RWPE1 (cell line): ENCODE measurements at regions not wholly inside any gene's neighbourhood (a gene's known extent, or its start where the extent isn't known, plus 50 kb on each side); places are given as distances from the start of the nearest gene placed in this dataset.

Experiments used
- CTCF ChIA-PET: fragments of 350-600 bp; sonication (Branson Sonifier 250); formaldehyde crosslinking; extraction: SDS; loops from one replicate; lab custom pipeline; 2021; lab: Yijun Ruan, JAX
- POLR2A ChIA-PET: fragments of 400-600 bp; formaldehyde crosslinking; extraction: SDS; loops from one replicate; lab custom pipeline; 2020; ENCODE audit warnings: antibody characterized with exemption; ENCODE audit not compliant: low non-redundant PET; lab: Yijun Ruan, JAX
- DNase-seq: peaks from one replicate; pipeline ENCODE4 v3.0.0; 2012; ENCODE audit warnings: low spot score
- H3K27ac ChIP-seq: fragments of 450-650 bp; 2 replicates; pipeline ENCODE4 v1.5.1; 2017
- CTCF ChIP-seq: fragments of 450-650 bp; conservative IDR thresholded peaks from 2 replicates; pipeline ENCODE4 v1.5.1; 2017; ENCODE audit warnings: low read depth, mild to moderate bottlenecking

GRCh38 chr2:225317186-225317585, 82.3 kb upstream of the NYAP2 start:
- H3K27ac ChIP-seq: no peak overlapping the region
- ChIA-PET CTCF (interaction anchor here (0.6 kb wide), 1 partner anchor 60 kb away, joined by 3 read pairs; no protein-coding TSS in a partner anchor), POLR2A (no interaction called here)
- TF ChIP-seq CTCF: no peak
- no peak for DNase-seq

GRCh38 chr2:225310745-225311144, 88.8 kb upstream of the NYAP2 start:
- DNase-seq: no peak
- no peak for TF ChIP-seq CTCF
- POLR2A ChIA-PET: no interaction called here
- CTCF ChIA-PET: no interaction called here
- H3K27ac ChIP-seq: no peak overlapping the region

DNA sequence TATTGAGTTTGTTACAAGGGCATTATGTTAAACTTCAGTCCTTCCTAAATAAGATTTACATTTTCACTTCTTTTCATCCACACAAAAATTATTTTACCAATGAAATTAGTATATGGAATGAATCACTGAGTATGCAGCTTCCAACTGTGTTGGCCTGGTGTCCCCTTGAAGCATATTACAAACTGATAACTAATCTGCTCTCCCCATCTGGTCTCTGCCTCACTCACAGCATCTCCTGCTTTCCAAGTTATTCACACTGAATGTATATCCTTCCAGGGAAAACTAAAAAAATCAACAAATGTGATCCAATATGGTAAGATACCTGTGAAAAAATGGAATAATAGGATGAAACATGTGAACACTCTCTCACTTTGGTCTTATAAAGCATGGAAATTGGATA, 90.0 kb upstream of the NYAP2 start:
- no peak for TF ChIP-seq CTCF
- POLR2A ChIA-PET: no interaction called here
- H3K27ac ChIP-seq: no peak overlapping the region
- no peak for DNase-seq
- CTCF ChIA-PET: no interaction called here

DNA sequence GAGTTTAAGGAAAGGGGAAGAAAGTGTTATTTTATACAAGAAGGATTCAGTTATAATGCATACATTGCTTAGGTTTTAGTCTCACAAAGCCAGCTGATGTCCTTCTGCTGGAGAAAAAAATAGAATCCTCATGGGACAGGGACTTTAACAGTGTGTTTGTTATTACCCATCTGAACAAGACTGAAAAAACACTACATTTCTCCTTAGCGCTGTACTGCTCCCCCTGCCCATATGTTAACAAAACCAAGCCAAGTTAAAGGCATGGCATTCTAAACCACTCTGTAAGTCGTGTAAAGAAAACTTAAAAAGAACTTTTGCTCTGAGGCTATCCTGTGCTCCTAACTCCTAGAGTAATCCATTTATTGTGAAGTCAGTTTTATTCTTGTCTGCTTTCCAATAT, 102.6 kb upstream of the NYAP2 start:
- H3K27ac ChIP-seq: no peak overlapping the region
- no peak for DNase-seq
- ChIA-PET POLR2A (no interaction called here), CTCF (no interaction called here)
- no peak for TF ChIP-seq CTCF

GRCh38 chr2:225295102-225295501, 104.4 kb upstream of the NYAP2 start:
- ChIA-PET CTCF (interaction anchor here (0.6 to 1.2 kb wide), 2 partner anchors 12 to 128 kb away, joined by 4 to 5 read pairs; no protein-coding TSS in a partner anchor), POLR2A (no interaction called here)
- no peak for DNase-seq
- H3K27ac ChIP-seq: no peak overlapping the region
- TF ChIP-seq CTCF: no peak

- no peak overlapping the region for H3K27ac ChIP-seq
- ChIA-PET POLR2A (no interaction called here), CTCF (no interaction called here)
- TF ChIP-seq CTCF: no peak
- DNase-seq: no peak
Measured at GRCh38 chr2:225293638-225294037, 105.9 kb upstream of the NYAP2 start.

GRCh38 chr2:225290757-225291400, 108.6 kb upstream of the NYAP2 start:
- ChIA-PET POLR2A (no interaction called here), CTCF (no interaction called here)
- no peak for DNase-seq

More at GRCh38 chr2:225290757-225291400, 108.6 kb upstream of the NYAP2 start:
- no peak overlapping the region for H3K27ac ChIP-seq
- TF ChIP-seq CTCF: no peak
